ENCODE measurements at regions not wholly inside any gene's neighbourhood (a gene's known extent, or its start where the extent isn't known, plus 50 kb on each side); places are given as distances from the start of the nearest gene placed in this dataset.

GRCh38 chr15:47409600-47409999, 307.7 kb upstream of the SEMA6D start:
- no peak overlapping the region for H3K4me2 ChIP-seq (ENCODE audit: insufficient read depth in 1 of 2, low read depth in 2 of 2, low read length in 2 of 2)
- no peak overlapping the region for H2BK20ac ChIP-seq (ENCODE audit: low read length)
- H2BK15ac ChIP-seq (ENCODE audit: low read length): no peak overlapping the region
- H3K23ac ChIP-seq (ENCODE audit: insufficient read length): no peak overlapping the region
- no peaks in the 10 kb centered on the region for H4K20me1 ChIP-seq (replicated peaks in 1 of 2; ENCODE audit: control insufficient read depth in 1 of 2, insufficient read depth in 2 of 2, low read length in 2 of 2)
- no peak overlapping the region for H3K18ac ChIP-seq (ENCODE audit: extremely low read depth, low read length)
- H3K27me3 ChIP-seq (replicated peaks in 1 of 4; ENCODE audit: control insufficient read depth in 3 of 4, extremely low read depth in 1 of 4, insufficient read depth in 3 of 4, low read length in 3 of 4): no peaks in the 10 kb centered on the region
- H3K9ac ChIP-seq (replicated peaks in 1 of 4; ENCODE audit: extremely low read depth in 1 of 4, low read depth in 3 of 4, low read length in 3 of 4): no peak overlapping the region
- no peaks in the 10 kb centered on the region for H3K79me2 ChIP-seq (ENCODE audit: control insufficient read depth in 1 of 2, insufficient read depth in 2 of 2, low read length in 2 of 2)
- H3K9me3 ChIP-seq (ENCODE audit: insufficient read depth in 2 of 2, low read depth in 1 of 2, low read length in 1 of 2): no peaks in the 10 kb centered on the region
- no peaks in the 10 kb centered on the region for H3K79me1 ChIP-seq (ENCODE audit: low read depth, low read length)
- H3K4me1 ChIP-seq (replicated peaks in 1 of 4; ENCODE audit: control insufficient read depth in 3 of 4, insufficient read depth in 4 of 4, low read length in 3 of 4): peaks cover 0 to 11% (median 3%) of the 10 kb centered on the region in 4 experiments; a peak in 3 of 7 replicates
- H3K4ac ChIP-seq (replicated peaks; ENCODE audit: insufficient read length, low read depth, low read length): no peak overlapping the region
- no peak overlapping the region for H2AFZ ChIP-seq (ENCODE audit: low read length)
- H4K91ac ChIP-seq (replicated peaks; ENCODE audit: insufficient read length, low read length): no peak overlapping the region
- DNase-seq (ENCODE audit: low read depth in 1 of 2, low spot score in 2 of 2): no peak
- H2AK5ac ChIP-seq (ENCODE audit: low read depth, low read length): no peak overlapping the region
- 100% methylated on average over 2 of the region's 2 CpGs; no CpG with 5 or more reads in 1 of the 2 experiments for WGBS, 2 experiments (ENCODE audit: extremely low coverage in 1 of 2, insufficient coverage in 1 of 2, insufficient read length in 1 of 2, insufficient replicate concordance in 2 of 2, low coverage in 1 of 2, low lambda C conversion rate in 2 of 2, missing lambda C conversion rate in 1 of 2)
- H2BK12ac ChIP-seq (ENCODE audit: low read depth, low read length): no peak overlapping the region
- H3K23me2 ChIP-seq (ENCODE audit: low read depth, low read length): no peaks in the 10 kb centered on the region
- FAIRE-seq: no peak
- no peak overlapping the region for H3K27ac ChIP-seq (ENCODE audit: low read depth, low read length)
- no peak overlapping the region for H4K5ac ChIP-seq (ENCODE audit: insufficient read length, low read depth, low read length)
- POLR2A ChIA-PET (ENCODE audit: partially characterized antibody): no interaction called here
- H2BK5ac ChIP-seq (ENCODE audit: low read depth, low read length): no peak overlapping the region
- H4K8ac ChIP-seq (ENCODE audit: extremely low read depth, insufficient read depth, low read length): no peak overlapping the region
- no peak overlapping the region for H3K4me3 ChIP-seq (ENCODE audit: extremely low read depth in 1 of 4, insufficient read depth in 2 of 4, low read depth in 3 of 4, low read length in 4 of 4)
- no peak overlapping the region for H2BK120ac ChIP-seq (replicated peaks; ENCODE audit: low read depth, low read length)
- no peaks in the 10 kb centered on the region for H3K36me3 ChIP-seq (ENCODE audit: control insufficient read depth in 2 of 4, insufficient read depth in 4 of 4, low read length in 3 of 4)
- no peak overlapping the region for H3K14ac ChIP-seq (ENCODE audit: insufficient read length)
- CTCF ChIA-PET (ENCODE audit: partially characterized antibody): interaction anchor here (1.1 to 1.3 kb wide), 2 partner anchors 10 to 36 kb away, joined by 3 read pairs; no protein-coding TSS in a partner anchor
- H3K56ac ChIP-seq (replicated peaks; ENCODE audit: insufficient read length, low read depth, low read length): no peak overlapping the region
- TF ChIP-seq CTCF (IDR thresholded peaks at IDR 0.05; ENCODE audit: control extremely low read depth in 1 of 3, insufficient read depth in 1 of 3, low read depth in 1 of 3, low read length in 3 of 3) (no peak), RBBP5 (IDR thresholded peaks at IDR 0.05; ENCODE audit: borderline replicate concordance, low read depth, low read length) (no peak), CHD2 (IDR thresholded peaks at IDR 0.05; ENCODE audit: low read length) (no peak), TAF1 (IDR thresholded peaks at IDR 0.05; ENCODE audit: low read depth, low read length) (no peak), RNF2 (IDR thresholded peaks at IDR 0.05; ENCODE audit: borderline replicate concordance, low read depth, low read length, missing control alignments, poor library complexity, severe bottlenecking) (no peak), MAX (IDR thresholded peaks at IDR 0.05) (no peak), RFX5 (IDR thresholded peaks at IDR 0.05; ENCODE audit: borderline replicate concordance, low read depth, low read length) (no peak), EGR1 (IDR thresholded peaks at IDR 0.05; ENCODE audit: borderline replicate concordance, low read depth, low read length) (no peak), SP2 (IDR thresholded peaks at IDR 0.05; ENCODE audit: low read length) (no peak), CEBPB (IDR thresholded peaks at IDR 0.05; ENCODE audit: low read depth, low read length) (no peak), ATF3 (IDR thresholded peaks at IDR 0.05; ENCODE audit: insufficient read depth, low read depth, low read length) (no peak)

Measured in H1 (cell line).